SU-DHL-6 (cell line): ENCODE measurements at regions not wholly inside any gene's neighbourhood (a gene's known extent, or its start where the extent isn't known, plus 50 kb on each side); places are given as distances from the start of the nearest gene placed in this dataset.

Experiments
- H2AFZ ChIP-seq: fragments of 200-600 bp; sonication (generic); 2 replicates; pipeline ENCODE4 v1.6.1; 2014; ENCODE audit warnings: low read depth, mild to moderate bottlenecking, moderate library complexity, mixed read lengths, antibody characterized with exemption, low read length; ENCODE audit not compliant: severe bottlenecking
- H3F3A ChIP-seq: fragments of 200-600 bp; shearing (Covaris generic); 2 replicates; pipeline ENCODE4 v1.6.0; 2016; ENCODE audit warnings: antibody characterized with exemption, mild to moderate bottlenecking; ENCODE audit not compliant: insufficient read depth
- H3K27ac ChIP-seq: fragments of 200-600 bp; sonication (generic); 2 replicates; pipeline ENCODE4 v1.5.1; 2016; ENCODE audit warnings: low read depth, mild to moderate bottlenecking, low read length, moderate library complexity, mixed read lengths
- H3K27me3 ChIP-seq: fragments of 200-600 bp; sonication (generic), shearing (Covaris generic); 2 replicates; pipeline ENCODE4 v1.6.0; 2014; ENCODE audit warnings: mild to moderate bottlenecking, low read length
- H3K36me3 ChIP-seq: fragments of 200-600 bp; sonication (generic); 2 replicates; pipeline ENCODE4 v1.6.1; 2014; ENCODE audit warnings: mild to moderate bottlenecking, low read length, mixed read lengths
- H3K4me2 ChIP-seq: fragments of 300-600, 200-600 bp; shearing (Covaris generic), sonication (generic); 2 replicates; pipeline ENCODE4 v1.6.0; 2014; ENCODE audit warnings: low read length, low read depth, mild to moderate bottlenecking; ENCODE audit not compliant: poor library complexity, severe bottlenecking
- H3K4me3 ChIP-seq: fragments of 200-600 bp; sonication (generic); 2 replicates; pipeline ENCODE4 v1.5.1; 2014; ENCODE audit warnings: antibody characterized with exemption, low read length, mild to moderate bottlenecking, mixed read lengths; ENCODE audit not compliant: insufficient read depth, poor library complexity, severe bottlenecking
- H3K79me2 ChIP-seq: fragments of 200-600 bp; sonication (generic); 2 replicates; pipeline ENCODE4 v1.6.1; 2014; ENCODE audit warnings: mild to moderate bottlenecking, low read length, moderate library complexity; ENCODE audit not compliant: insufficient read depth
- H3K9ac ChIP-seq: fragments of 200-600 bp; sonication (generic); 2 replicates; pipeline ENCODE4 v1.7.0; 2014; ENCODE audit warnings: mild to moderate bottlenecking, low read length
- H3K9me2 ChIP-seq: fragments of 200-600 bp; sonication (generic); replicated peaks from 2 replicates; pipeline ENCODE4 v1.6.1; 2014; ENCODE audit warnings: low read length; ENCODE audit not compliant: insufficient read depth
- H3K9me3 ChIP-seq: fragments of 200-600 bp; sonication (generic); 2 replicates; pipeline ENCODE4 v1.6.1; 2014; ENCODE audit warnings: low read length, mixed read lengths; ENCODE audit not compliant: insufficient read depth
- H4K20me1 ChIP-seq: fragments of 200-600 bp; sonication (generic); 2 replicates; pipeline ENCODE4 v1.6.1; 2014; ENCODE audit warnings: low read depth, mild to moderate bottlenecking, antibody characterized with exemption, low read length, moderate library complexity, mixed read lengths
- EZH2phosphoT487 ChIP-seq: fragments of 200-600 bp; sonication (generic), shearing (Covaris generic); conservative IDR thresholded peaks from 2 replicates; pipeline ENCODE4 v1.6.1; 2018; ENCODE audit warnings: mild to moderate bottlenecking, antibody characterized with exemption, low read length, moderate library complexity, mixed read lengths
- TF ChIP-seq, protein P1 (sequence below): fragments of 200-600 bp; sonication (generic); IDR thresholded peaks from one replicate; pipeline ENCODE4 v1.5.1; 2017; ENCODE audit warnings: antibody characterized with exemption, mild to moderate bottlenecking, low read length, moderate library complexity; ENCODE audit not compliant: insufficient read depth, poor library complexity, severe bottlenecking

DNA sequence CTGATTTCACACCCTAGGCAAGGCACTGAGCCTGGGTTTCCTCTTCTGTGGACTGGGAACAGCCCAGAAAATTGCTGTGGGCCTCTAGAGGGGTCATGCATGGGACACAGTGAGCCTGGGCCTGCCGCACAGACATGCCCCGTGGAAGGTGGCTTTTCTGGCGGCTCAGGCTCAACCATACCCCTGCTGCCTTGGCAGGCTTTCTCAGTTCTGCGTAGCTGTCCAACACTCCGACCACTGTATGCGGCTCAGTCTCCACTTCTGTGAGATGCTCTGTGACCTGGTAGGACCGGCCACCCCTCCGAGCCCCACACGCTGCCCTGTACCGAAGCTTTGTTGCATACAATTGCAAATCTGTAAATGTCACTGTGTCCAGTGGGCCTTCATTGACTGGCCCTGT is 126.3 kb downstream of the UQCRFS1 start:
- no peaks in the 10 kb centered on the region for H3K36me3 ChIP-seq
- no peaks in the 10 kb centered on the region for H4K20me1 ChIP-seq
- no peaks in the 10 kb centered on the region for H3K9me2 ChIP-seq
- no peak overlapping the region for H3K4me3 ChIP-seq
- no peaks in the 10 kb centered on the region for H3F3A ChIP-seq
- TF ChIP-seq, protein P1, sequence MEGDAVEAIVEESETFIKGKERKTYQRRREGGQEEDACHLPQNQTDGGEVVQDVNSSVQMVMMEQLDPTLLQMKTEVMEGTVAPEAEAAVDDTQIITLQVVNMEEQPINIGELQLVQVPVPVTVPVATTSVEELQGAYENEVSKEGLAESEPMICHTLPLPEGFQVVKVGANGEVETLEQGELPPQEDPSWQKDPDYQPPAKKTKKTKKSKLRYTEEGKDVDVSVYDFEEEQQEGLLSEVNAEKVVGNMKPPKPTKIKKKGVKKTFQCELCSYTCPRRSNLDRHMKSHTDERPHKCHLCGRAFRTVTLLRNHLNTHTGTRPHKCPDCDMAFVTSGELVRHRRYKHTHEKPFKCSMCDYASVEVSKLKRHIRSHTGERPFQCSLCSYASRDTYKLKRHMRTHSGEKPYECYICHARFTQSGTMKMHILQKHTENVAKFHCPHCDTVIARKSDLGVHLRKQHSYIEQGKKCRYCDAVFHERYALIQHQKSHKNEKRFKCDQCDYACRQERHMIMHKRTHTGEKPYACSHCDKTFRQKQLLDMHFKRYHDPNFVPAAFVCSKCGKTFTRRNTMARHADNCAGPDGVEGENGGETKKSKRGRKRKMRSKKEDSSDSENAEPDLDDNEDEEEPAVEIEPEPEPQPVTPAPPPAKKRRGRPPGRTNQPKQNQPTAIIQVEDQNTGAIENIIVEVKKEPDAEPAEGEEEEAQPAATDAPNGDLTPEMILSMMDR = no peak
- no peak for TF ChIP-seq EZH2phosphoT487
- H3K9me3 ChIP-seq = no peaks in the 10 kb centered on the region
- H3K4me2 ChIP-seq = no peak overlapping the region
- no peak overlapping the region for H2AFZ ChIP-seq
- no peak overlapping the region for H3K9ac ChIP-seq
- H3K27me3 ChIP-seq = no peaks in the 10 kb centered on the region; the same call in 1 of the 2 replicates
- H3K27ac ChIP-seq = no peak overlapping the region
- no peaks in the 10 kb centered on the region for H3K79me2 ChIP-seq

GRCh38 chr19:29086182-29086581 is 126.8 kb downstream of the UQCRFS1 start:
- no peak for TF ChIP-seq EZH2phosphoT487
- TF ChIP-seq, protein P1 = no peak
- no peaks in the 10 kb centered on the region for H3K79me2 ChIP-seq
- H3K9me3 ChIP-seq = no peaks in the 10 kb centered on the region
- no peaks in the 10 kb centered on the region for H3K9me2 ChIP-seq
- H2AFZ ChIP-seq = no peak overlapping the region
- H3K27me3 ChIP-seq = no peaks in the 10 kb centered on the region; the same call in 1 of the 2 replicates
- H3K4me3 ChIP-seq = no peak overlapping the region
- no peaks in the 10 kb centered on the region for H4K20me1 ChIP-seq
- no peak overlapping the region for H3K27ac ChIP-seq
- H3K4me2 ChIP-seq = no peak overlapping the region
- H3K9ac ChIP-seq = no peak overlapping the region
- no peaks in the 10 kb centered on the region for H3K36me3 ChIP-seq
- no peaks in the 10 kb centered on the region for H3F3A ChIP-seq

- no peaks in the 10 kb centered on the region; the same call in 1 of the 2 replicates for H3K27me3 ChIP-seq
- H2AFZ ChIP-seq = no peak overlapping the region
- no peaks in the 10 kb centered on the region for H3K36me3 ChIP-seq
- H3K9ac ChIP-seq = no peak overlapping the region
- H3K9me2 ChIP-seq = no peaks in the 10 kb centered on the region
- H4K20me1 ChIP-seq = no peaks in the 10 kb centered on the region
- H3K9me3 ChIP-seq = no peaks in the 10 kb centered on the region
- TF ChIP-seq EZH2phosphoT487 = no peak
- TF ChIP-seq, protein P1 = no peak
- H3F3A ChIP-seq = no peaks in the 10 kb centered on the region
- no peak overlapping the region for H3K27ac ChIP-seq
- no peak overlapping the region for H3K4me3 ChIP-seq
- H3K4me2 ChIP-seq = no peak overlapping the region
- no peaks in the 10 kb centered on the region for H3K79me2 ChIP-seq
These were observed 127.3 kb downstream of the UQCRFS1 start for GRCh38 chr19:29085630-29086029.
